ENCODE measurements at regions not wholly inside any gene's neighbourhood (a gene's known extent, or its start where the extent isn't known, plus 50 kb on each side); places are given as distances from the start of the nearest gene placed in this dataset.

DNA sequence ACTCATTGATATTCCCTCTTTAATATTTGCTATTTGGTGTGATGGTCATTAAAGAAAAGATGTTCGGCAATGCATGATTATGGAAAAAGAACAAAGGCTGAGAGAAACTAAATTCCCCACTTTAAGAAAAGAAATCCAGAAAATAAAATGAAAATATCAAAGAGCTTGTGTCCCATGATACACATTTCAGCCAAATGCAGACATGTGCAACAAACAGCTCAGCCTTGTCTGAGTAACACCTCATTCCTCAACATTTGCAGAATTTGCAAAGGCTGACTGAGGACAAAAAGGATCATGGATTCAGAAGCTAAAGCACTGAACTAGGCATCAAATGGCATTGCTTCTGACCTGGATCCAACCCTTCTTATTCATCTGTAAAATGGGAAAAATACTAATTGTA, 281.0 kb downstream of the RAB28 start:
- ATAC-seq: no peak
- intact Hi-C loops (cut with DNase I; ENCODE audit: low total_unique reads): no loop called here
- H3K27ac ChIP-seq: no peak overlapping the region

GRCh38 chr4:13202701-13203100, 281.4 kb downstream of the RAB28 start:
- Histone ChIP-seq H3K27me3 (no peaks in the 10 kb centered on the region), H3K9me3 (no peaks in the 10 kb centered on the region), H3K4me1 (no peaks in the 10 kb centered on the region), H3K36me3 (no peaks in the 10 kb centered on the region), H3K4me3 (no peak overlapping the region), H3K27ac (no peak overlapping the region)
- ATAC-seq (no peak), DNase-seq (peak; percentile 3 to 14)
- in situ Hi-C loops (cut with MboI; ENCODE audit: low sequenced_read_pairs in 4 of 4) (no loop called here), intact Hi-C loops (cut with DNase I; ENCODE audit: low total_unique reads) (no loop called here)
- no peak for TF ChIP-seq CTCF (IDR thresholded peaks at IDR 0.05 in 4 of 5, conservative IDR thresholded peaks at IDR 0.05 in 1 of 5)
- no peak for TF ChIP-seq POLR2A (IDR thresholded peaks at IDR 0.05)

More for the DNA sequence above, 281.0 kb downstream of the RAB28 start:
- Histone ChIP-seq H3K9me3 (no peaks in the 10 kb centered on the region), H3K4me1 (no peaks in the 10 kb centered on the region), H3K27me3 (no peaks in the 10 kb centered on the region), H3K36me3 (no peaks in the 10 kb centered on the region), H3K4me3 (no peak overlapping the region)
- TF ChIP-seq CTCF (IDR thresholded peaks at IDR 0.05 in 4 of 5, conservative IDR thresholded peaks at IDR 0.05 in 1 of 5) (no peak), POLR2A (IDR thresholded peaks at IDR 0.05) (no peak)
- in situ Hi-C loops (cut with MboI; ENCODE audit: low sequenced_read_pairs in 4 of 4): no loop called here
- no peak for DNase-seq

DNA sequence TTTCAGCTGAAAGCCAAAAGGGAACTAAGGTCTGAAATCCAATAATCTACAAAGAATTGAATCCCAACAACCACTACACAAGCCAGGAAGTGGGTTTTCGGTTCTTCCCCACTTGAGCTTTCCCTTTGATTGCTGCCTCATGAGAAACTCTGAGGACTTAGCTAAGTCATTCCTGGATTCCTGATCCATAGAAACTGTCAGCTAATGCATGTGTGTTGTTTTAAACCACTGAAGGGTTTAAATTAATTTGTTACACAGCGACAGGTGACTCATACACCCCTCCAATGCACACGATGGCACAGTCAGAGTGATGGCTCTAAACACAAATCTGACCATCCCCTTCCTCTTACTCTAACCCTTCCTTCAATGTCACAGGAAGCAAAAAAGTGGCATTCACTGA, 282.9 kb downstream of the RAB28 start:
- no peak for DNase-seq
- Histone ChIP-seq H3K9me3 (no peaks in the 10 kb centered on the region), H3K4me3 (no peak overlapping the region), H3K27ac (no peak overlapping the region), H3K4me1 (no peaks in the 10 kb centered on the region), H3K27me3 (no peaks in the 10 kb centered on the region), H3K36me3 (no peaks in the 10 kb centered on the region)
- ATAC-seq: no peak
- no peak for TF ChIP-seq CTCF (IDR thresholded peaks at IDR 0.05 in 4 of 5, conservative IDR thresholded peaks at IDR 0.05 in 1 of 5)
- TF ChIP-seq POLR2A (IDR thresholded peaks at IDR 0.05): no peak
- in situ Hi-C loops (cut with MboI; ENCODE audit: low sequenced_read_pairs in 4 of 4) (no loop called here), intact Hi-C loops (cut with DNase I; ENCODE audit: low total_unique reads) (no loop called here)

- Histone ChIP-seq H3K4me1 (no peaks in the 10 kb centered on the region), H3K27me3 (no peaks in the 10 kb centered on the region), H3K36me3 (no peaks in the 10 kb centered on the region), H3K9me3 (no peaks in the 10 kb centered on the region), H3K27ac (no peak overlapping the region), H3K4me3 (no peak overlapping the region)
- DNase-seq: no peak
- in situ Hi-C loops (cut with MboI; ENCODE audit: low sequenced_read_pairs in 4 of 4) (no loop called here), intact Hi-C loops (cut with DNase I; ENCODE audit: low total_unique reads) (no loop called here)
- no peak for ATAC-seq
- no peak for TF ChIP-seq CTCF (IDR thresholded peaks at IDR 0.05 in 4 of 5, conservative IDR thresholded peaks at IDR 0.05 in 1 of 5)
- no peak for TF ChIP-seq POLR2A (IDR thresholded peaks at IDR 0.05)
These were observed 287.4 kb downstream of the RAB28 start for GRCh38 chr4:13196721-13197120.

- no peaks in the 10 kb centered on the region for H3K36me3 ChIP-seq
- TF ChIP-seq POLR2A (IDR thresholded peaks at IDR 0.05): no peak
- no peak for TF ChIP-seq CTCF (IDR thresholded peaks at IDR 0.05 in 4 of 5, conservative IDR thresholded peaks at IDR 0.05 in 1 of 5)
- no peak overlapping the region for H3K27ac ChIP-seq
- H3K4me3 ChIP-seq: no peak overlapping the region
- ATAC-seq (no peak), DNase-seq (no peak)
- intact Hi-C loops (cut with DNase I; ENCODE audit: low total_unique reads) (no loop called here), in situ Hi-C loops (cut with MboI; ENCODE audit: low sequenced_read_pairs in 4 of 4) (no loop called here)
- H3K27me3 ChIP-seq: no peaks in the 10 kb centered on the region
- no peaks in the 10 kb centered on the region for H3K4me1 ChIP-seq
- H3K9me3 ChIP-seq: no peaks in the 10 kb centered on the region
These were observed 290.5 kb downstream of the RAB28 start for GRCh38 chr4:13193662-13194061.
